ENCODE measurements at regions not wholly inside any gene's neighbourhood (a gene's known extent, or its start where the extent isn't known, plus 50 kb on each side); places are given as distances from the start of the nearest gene placed in this dataset.

DNA sequence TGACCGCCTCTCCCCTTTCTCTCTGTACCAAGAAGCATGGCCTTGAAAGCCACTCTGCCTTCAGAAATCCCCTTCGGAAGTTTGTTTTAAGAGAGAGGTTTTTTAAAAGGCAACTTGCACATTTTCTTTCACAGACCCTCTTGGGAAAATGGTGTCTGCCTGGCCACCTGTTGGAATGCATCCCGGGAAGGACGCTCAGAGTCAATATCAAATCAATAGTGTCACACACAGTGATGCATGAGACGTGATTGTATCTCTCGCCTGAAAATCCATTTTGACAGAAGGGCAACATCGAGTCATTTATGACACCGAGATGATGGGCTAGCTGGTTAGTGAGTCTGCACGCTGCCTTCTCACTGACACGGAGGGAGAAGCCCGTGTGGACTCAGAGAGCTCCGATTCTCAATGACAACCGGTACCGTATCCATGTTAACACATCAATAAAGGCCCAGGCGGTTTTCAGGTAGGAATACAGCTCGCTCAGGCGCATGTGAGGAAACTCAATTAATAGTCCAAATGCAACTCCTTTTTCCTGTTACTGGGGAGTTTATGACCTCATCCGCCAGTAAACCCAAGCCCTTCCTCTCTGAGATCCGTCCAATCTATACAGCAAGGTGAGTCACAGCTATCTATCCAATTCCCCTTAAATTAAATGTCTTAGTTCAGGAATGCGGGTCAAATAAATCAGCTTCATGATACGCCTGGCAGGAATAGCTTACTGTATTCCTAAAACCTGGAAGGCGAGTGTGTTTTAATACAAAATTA lies 621.5 kb upstream of the MKI67 start:
- TF ChIP-seq, protein P1, sequence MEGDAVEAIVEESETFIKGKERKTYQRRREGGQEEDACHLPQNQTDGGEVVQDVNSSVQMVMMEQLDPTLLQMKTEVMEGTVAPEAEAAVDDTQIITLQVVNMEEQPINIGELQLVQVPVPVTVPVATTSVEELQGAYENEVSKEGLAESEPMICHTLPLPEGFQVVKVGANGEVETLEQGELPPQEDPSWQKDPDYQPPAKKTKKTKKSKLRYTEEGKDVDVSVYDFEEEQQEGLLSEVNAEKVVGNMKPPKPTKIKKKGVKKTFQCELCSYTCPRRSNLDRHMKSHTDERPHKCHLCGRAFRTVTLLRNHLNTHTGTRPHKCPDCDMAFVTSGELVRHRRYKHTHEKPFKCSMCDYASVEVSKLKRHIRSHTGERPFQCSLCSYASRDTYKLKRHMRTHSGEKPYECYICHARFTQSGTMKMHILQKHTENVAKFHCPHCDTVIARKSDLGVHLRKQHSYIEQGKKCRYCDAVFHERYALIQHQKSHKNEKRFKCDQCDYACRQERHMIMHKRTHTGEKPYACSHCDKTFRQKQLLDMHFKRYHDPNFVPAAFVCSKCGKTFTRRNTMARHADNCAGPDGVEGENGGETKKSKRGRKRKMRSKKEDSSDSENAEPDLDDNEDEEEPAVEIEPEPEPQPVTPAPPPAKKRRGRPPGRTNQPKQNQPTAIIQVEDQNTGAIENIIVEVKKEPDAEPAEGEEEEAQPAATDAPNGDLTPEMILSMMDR (IDR thresholded peaks at IDR 0.05), result no peak
- TF ChIP-seq POLR2A (IDR thresholded peaks at IDR 0.05), result no peak
- no peak for TF ChIP-seq EP300 (IDR thresholded peaks at IDR 0.05)

All from ovary (tissue), 3 donors.